Spinal cord (tissue), 9 donors: ENCODE measurements at regions not wholly inside any gene's neighbourhood (a gene's known extent, or its start where the extent isn't known, plus 50 kb on each side); places are given as distances from the start of the nearest gene placed in this dataset.
"Not testable (repeated sequence)": the region's sequence is repeated elsewhere in the genome, so short reads cannot be mapped to it uniquely, and the experiment has no call there.

Experiments
- DNase-seq, 6 donors: peaks; one replicate each; pipeline versions ENCODE4 v3.0.0 to v3.0.0-alpha.2; 2013 to 2015; ENCODE audit warnings: low spot score in 6 of 6, low read depth in 4 of 6
- H3K27ac ChIP-seq: one replicate; pipeline ENCODE4 v1.5.1; 2013; ENCODE audit warnings: low read depth, low read length, control low read depth
- H3K27me3 ChIP-seq: one replicate; pipeline ENCODE4 v1.6.1; 2013; ENCODE audit warnings: low read length; ENCODE audit not compliant: control insufficient read depth, insufficient read depth
- H3K36me3 ChIP-seq: one replicate; pipeline ENCODE4 v1.6.1; 2013; ENCODE audit warnings: low read length; ENCODE audit not compliant: control insufficient read depth, insufficient read depth
- H3K4me1 ChIP-seq: one replicate; pipeline ENCODE4 v1.6.1; 2013; ENCODE audit warnings: low read length; ENCODE audit not compliant: control insufficient read depth, insufficient read depth
- H3K4me3 ChIP-seq: one replicate; pipeline ENCODE4 v1.5.1; 2013; ENCODE audit warnings: low read depth, low read length, control low read depth
- H3K9me3 ChIP-seq: one replicate; pipeline ENCODE4 v1.6.1; 2013; ENCODE audit warnings: low read length; ENCODE audit not compliant: control insufficient read depth, insufficient read depth
- WGBS: methylation state at CpG from one replicate; pipeline ENCODE4 v1.1.5; 2013; ENCODE audit warnings: missing lambda C conversion rate; ENCODE audit not compliant: insufficient coverage; 5-methylcytosine and 5-hydroxymethylcytosine counted together
- donor health status: healthy.

GRCh38 chr2:172249986-172250385 is 147.3 kb upstream of the DLX2 start:
- Histone ChIP-seq H3K27ac (no peak overlapping the region), H3K27me3 (no peaks in the 10 kb centered on the region), H3K4me1 (peaks cover 17% of the 10 kb centered on the region), H3K4me3 (no peak overlapping the region), H3K9me3 (no peaks in the 10 kb centered on the region), H3K36me3 (no peaks in the 10 kb centered on the region)
- DNase-seq: no peak

- Histone ChIP-seq H3K27ac (peak overlapping the region; percentile 30), H3K4me3 (no peak overlapping the region), H3K27me3 (no peaks in the 10 kb centered on the region), H3K9me3 (no peaks in the 10 kb centered on the region), H3K36me3 (no peaks in the 10 kb centered on the region), H3K4me1 (peaks cover 17% of the 10 kb centered on the region)
- WGBS: 73% methylated on average over 2 of the region's 3 CpGs
- no peak for DNase-seq
Observed at GRCh38 chr2:172251231-172251630, 148.5 kb upstream of the DLX2 start.

- Histone ChIP-seq H3K9me3 (no peaks in the 10 kb centered on the region), H3K4me1 (peaks cover 19% of the 10 kb centered on the region), H3K36me3 (no peaks in the 10 kb centered on the region), H3K27ac (peak overlapping the region; percentile 44), H3K27me3 (no peaks in the 10 kb centered on the region), H3K4me3 (no peak overlapping the region)
- no peak for DNase-seq
- WGBS: 71% methylated on average over 7 of the region's 12 CpGs
Observed at GRCh38 chr2:172252154-172252553, 149.5 kb upstream of the DLX2 start.

- H3K27me3 ChIP-seq: no peaks in the 10 kb centered on the region
Observed at GRCh38 chr2:172253190-172254052, 150.7 kb upstream of the DLX2 start.

GRCh38 chr2:172256886-172257285 is 154.2 kb upstream of the DLX2 start:
- 11% methylated on average over 1 of the region's 2 CpGs for WGBS
- H3K27ac ChIP-seq: no peak overlapping the region
- no peaks in the 10 kb centered on the region for H3K27me3 ChIP-seq
- peak in 4 of 6 donors; percentile 28 to 86 (median 52) for DNase-seq
- H3K4me3 ChIP-seq: no peak overlapping the region
- peaks cover 16% of the 10 kb centered on the region for H3K4me1 ChIP-seq
- H3K36me3 ChIP-seq: no peaks in the 10 kb centered on the region
- no peaks in the 10 kb centered on the region for H3K9me3 ChIP-seq

More at GRCh38 chr2:172253190-172254052, 150.7 kb upstream of the DLX2 start:
- Histone ChIP-seq H3K4me1 (peaks cover 16% of the 10 kb centered on the region), H3K27ac (no peak overlapping the region), H3K36me3 (no peaks in the 10 kb centered on the region), H3K4me3 (no peak overlapping the region), H3K9me3 (no peaks in the 10 kb centered on the region)
- no peak for DNase-seq
- WGBS: 96% methylated on average over 10 of the region's 16 CpGs

- WGBS: 87% methylated on average over 2 of the region's 4 CpGs
Observed at GRCh38 chr2:172259827-172260226, 157.1 kb upstream of the DLX2 start.

GRCh38 chr2:172260336-172260735 is 157.6 kb upstream of the DLX2 start:
- Histone ChIP-seq H3K4me1 (peaks cover 6% of the 10 kb centered on the region), H3K9me3 (no peaks in the 10 kb centered on the region), H3K36me3 (no peaks in the 10 kb centered on the region), H3K27ac (no peak overlapping the region), H3K27me3 (no peaks in the 10 kb centered on the region), H3K4me3 (no peak overlapping the region)
- WGBS: no CpG with 5 or more reads among the region's 8 CpGs
- DNase-seq: no peak

More at GRCh38 chr2:172259827-172260226, 157.1 kb upstream of the DLX2 start:
- no peaks in the 10 kb centered on the region for H3K36me3 ChIP-seq
- peaks cover 6% of the 10 kb centered on the region for H3K4me1 ChIP-seq
- H3K27ac ChIP-seq: no peak overlapping the region
- H3K27me3 ChIP-seq: no peaks in the 10 kb centered on the region
- no peaks in the 10 kb centered on the region for H3K9me3 ChIP-seq
- DNase-seq: no peak
- H3K4me3 ChIP-seq: no peak overlapping the region

GRCh38 chr2:172261292-172261691 is 158.6 kb upstream of the DLX2 start:
- Histone ChIP-seq H3K9me3 (no peaks in the 10 kb centered on the region), H3K4me1 (peaks cover 6% of the 10 kb centered on the region), H3K27ac (no peak overlapping the region), H3K4me3 (no peak overlapping the region), H3K27me3 (no peaks in the 10 kb centered on the region), H3K36me3 (no peaks in the 10 kb centered on the region)
- WGBS: no CpG with 5 or more reads among the region's 1 CpG
- DNase-seq: no peak

- Histone ChIP-seq H3K4me3 (no peak overlapping the region), H3K36me3 (no peaks in the 10 kb centered on the region), H3K4me1 (no peaks in the 10 kb centered on the region), H3K27me3 (no peaks in the 10 kb centered on the region), H3K27ac (no peak overlapping the region), H3K9me3 (no peaks in the 10 kb centered on the region)
- no peak for DNase-seq
- WGBS: no CpG with 5 or more reads among the region's 2 CpGs
Observed at GRCh38 chr2:172262486-172262885, 159.8 kb upstream of the DLX2 start.

GRCh38 chr2:172264820-172265219 is 162.1 kb upstream of the DLX2 start:
- H3K27me3 ChIP-seq, H3K27ac ChIP-seq, H3K36me3 ChIP-seq, H3K4me1 ChIP-seq, H3K9me3 ChIP-seq, H3K4me3 ChIP-seq, DNase-seq: not testable (repeated sequence)
- WGBS: no CpG with 5 or more reads among the region's 2 CpGs
